Naive thymus-derived CD4-positive, alpha-beta T cell (primary cell): ENCODE measurements at regions not wholly inside any gene's neighbourhood (a gene's known extent, or its start where the extent isn't known, plus 50 kb on each side); places are given as distances from the start of the nearest gene placed in this dataset.
"Not testable (repeated sequence)": the region's sequence is repeated elsewhere in the genome, so short reads cannot be mapped to it uniquely, and the experiment has no call there.

Experiments used
- ATAC-seq: fragments of 150-1000 bp; cut with Tn5 transposase; 2 replicates; pipeline ENCODE4 v1.10.0; 2021; ENCODE audit warnings: mild to moderate bottlenecking, moderate library complexity
- CTCF ChIA-PET: fragments of 350-600 bp; sonication (Branson Sonifier 250); formaldehyde crosslinking; loops from one replicate; lab custom pipeline; 2021; ENCODE audit warnings: antibody characterized with exemption; lab: Charles Lee
- POLR2A ChIA-PET: fragments of 350-600 bp; sonication (Branson Sonifier 250); formaldehyde crosslinking; loops from one replicate; lab custom pipeline; 2021; ENCODE audit warnings: antibody characterized with exemption, inconsistent platforms; lab: Charles Lee
- DNase-seq, 9 donors: peaks; one replicate each; pipeline versions ENCODE4 v3.0.0 to v3.0.0-alpha.2; 2020 to 2022; ENCODE audit warnings: mixed read lengths in 1 of 9
- H3K27ac ChIP-seq: one replicate; pipeline ENCODE4 v1.7.0; 2013; ENCODE audit warnings: mild to moderate bottlenecking, low read depth, low read length, moderate library complexity
- H3K27me3 ChIP-seq, 2 donors: one replicate each; pipeline ENCODE4 v1.7.0; 2013; ENCODE audit warnings: low read length in 2 of 2, mild to moderate bottlenecking in 2 of 2, moderate library complexity in 2 of 2; ENCODE audit not compliant: control insufficient read depth in 2 of 2, insufficient read depth in 2 of 2
- H3K36me3 ChIP-seq, 3 experiments: 1 replicate in 2 of 3; 2 replicates in 1 of 3; pipeline ENCODE4 v1.7.0; 2013; ENCODE audit warnings: low read length in 3 of 3, mild to moderate bottlenecking in 3 of 3, moderate library complexity in 1 of 3; ENCODE audit not compliant: insufficient read depth in 3 of 3, control insufficient read depth in 2 of 3
- H3K4me1 ChIP-seq, 2 donors: one replicate each; pipeline ENCODE4 v1.7.0; 2013; ENCODE audit warnings: low read length in 2 of 2, mild to moderate bottlenecking in 2 of 2, moderate library complexity in 1 of 2; ENCODE audit not compliant: control insufficient read depth in 2 of 2, insufficient read depth in 2 of 2
- H3K4me3 ChIP-seq: 2 replicates; pipeline ENCODE4 v1.7.0; 2013; ENCODE audit warnings: mild to moderate bottlenecking, low read length
- H3K9me3 ChIP-seq, 3 experiments: 1 replicate in 2 of 3; 2 replicates in 1 of 3; pipeline ENCODE4 v1.7.0; 2013; ENCODE audit warnings: low read length in 3 of 3; ENCODE audit not compliant: control insufficient read depth in 2 of 3
- H3K27ac Mint-ChIP-seq, 9 donors: one replicate each; pipeline ENCODE4 v1.8.0; 2020 to 2022; ENCODE audit warnings: mixed read lengths in 9 of 9, mild to moderate bottlenecking in 8 of 9, moderate library complexity in 5 of 9, inconsistent platforms in 2 of 9
- H3K27me3 Mint-ChIP-seq, 5 donors: one replicate each; pipeline ENCODE4 v1.8.0; 2021 to 2022; ENCODE audit warnings: mixed read lengths in 5 of 5, mild to moderate bottlenecking in 1 of 5
- H3K36me3 Mint-ChIP-seq, 5 donors: one replicate each; pipeline ENCODE4 v1.8.0; 2020 to 2022; ENCODE audit warnings: mixed read lengths in 5 of 5, mild to moderate bottlenecking in 3 of 5, inconsistent platforms in 1 of 5
- H3K4me1 Mint-ChIP-seq, 7 donors: one replicate each; pipeline ENCODE4 v1.8.0; 2020 to 2022; ENCODE audit warnings: mixed read lengths in 7 of 7, mild to moderate bottlenecking in 3 of 7, inconsistent platforms in 1 of 7
- H3K4me3 Mint-ChIP-seq, 10 donors: one replicate each; pipeline ENCODE4 v1.8.0; 2020 to 2022; ENCODE audit warnings: mild to moderate bottlenecking in 10 of 10, mixed read lengths in 10 of 10, moderate library complexity in 6 of 10, inconsistent platforms in 2 of 10
- H3K9me3 Mint-ChIP-seq, 11 donors: one replicate each; pipeline ENCODE4 v1.8.0; 2020 to 2022; ENCODE audit warnings: mixed read lengths in 11 of 11, mild to moderate bottlenecking in 4 of 11, inconsistent platforms in 1 of 11, moderate library complexity in 1 of 11
- intact Hi-C, 2 donors: fragments of 100-400 bp; cut with micrococcal nuclease; formaldehyde crosslinking; loops; one replicate each; pipeline ENCODE4 v1.15.1; 2023

DNA sequence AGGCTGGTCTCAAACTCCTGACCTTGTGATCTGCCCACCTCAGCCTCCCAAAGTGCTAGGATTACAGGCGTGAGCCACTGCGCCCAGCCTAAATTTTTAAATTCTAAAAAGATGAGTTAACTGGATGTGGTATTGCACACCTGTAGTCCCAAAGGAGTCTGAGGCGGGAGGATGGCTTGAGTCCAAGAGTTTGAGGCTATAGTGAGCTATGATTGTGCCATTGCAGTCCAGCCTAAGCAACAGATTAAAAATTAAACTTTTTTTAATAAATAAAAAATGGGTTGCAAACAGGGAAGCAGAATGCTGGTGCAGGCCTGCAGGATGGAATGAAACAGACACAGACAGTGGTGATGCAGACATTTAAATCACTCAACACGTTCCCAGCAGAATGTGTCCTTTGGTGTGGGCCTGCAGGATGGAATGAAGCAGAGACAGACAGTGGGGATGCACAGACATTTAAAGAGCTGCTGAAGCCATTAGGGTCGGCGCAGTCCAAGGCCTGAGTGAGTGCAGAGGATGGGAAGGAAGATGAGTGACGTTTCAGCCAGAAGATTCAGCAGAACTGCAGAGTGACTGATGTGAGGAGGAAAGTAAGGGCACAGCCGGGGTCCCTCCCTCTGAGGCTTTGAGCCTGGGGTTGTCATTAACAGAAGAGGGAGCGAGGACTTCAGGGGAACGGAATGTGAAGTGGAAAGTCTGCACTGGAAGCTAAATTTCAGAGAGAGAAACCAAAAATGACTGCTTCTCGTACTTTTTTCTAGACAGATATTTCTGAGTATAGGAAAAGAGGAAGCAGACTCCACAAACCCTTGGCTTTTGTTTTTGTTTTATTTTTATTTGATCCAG, 117.5 kb downstream of the RIN2 start:
- ChIA-PET CTCF (no interaction called here), POLR2A (no interaction called here)
- DNase-seq (no peak), ATAC-seq (no peak)
- no peak overlapping the region for H3K4me3 ChIP-seq
- intact Hi-C loops, result no loop called here
- no peak overlapping the region for H3K27ac ChIP-seq
- Mint-ChIP-seq H3K9me3 (peaks cover 0 to 3% (median 0%) of the 10 kb centered on the region in 11 donors), H3K27ac (no peak overlapping the region), H3K27me3 (peaks cover 0 to 13% (median 0%) of the 10 kb centered on the region in 5 donors), H3K36me3 (no peaks in the 10 kb centered on the region), H3K4me1 (peaks cover 0 to 6% (median 0%) of the 10 kb centered on the region in 7 donors), H3K4me3 (no peak overlapping the region)
- no peaks in the 10 kb centered on the region for H3K36me3 ChIP-seq
- H3K4me1 ChIP-seq, result no peaks in the 10 kb centered on the region
- no peaks in the 10 kb centered on the region for H3K27me3 ChIP-seq
- no peaks in the 10 kb centered on the region for H3K9me3 ChIP-seq

DNA sequence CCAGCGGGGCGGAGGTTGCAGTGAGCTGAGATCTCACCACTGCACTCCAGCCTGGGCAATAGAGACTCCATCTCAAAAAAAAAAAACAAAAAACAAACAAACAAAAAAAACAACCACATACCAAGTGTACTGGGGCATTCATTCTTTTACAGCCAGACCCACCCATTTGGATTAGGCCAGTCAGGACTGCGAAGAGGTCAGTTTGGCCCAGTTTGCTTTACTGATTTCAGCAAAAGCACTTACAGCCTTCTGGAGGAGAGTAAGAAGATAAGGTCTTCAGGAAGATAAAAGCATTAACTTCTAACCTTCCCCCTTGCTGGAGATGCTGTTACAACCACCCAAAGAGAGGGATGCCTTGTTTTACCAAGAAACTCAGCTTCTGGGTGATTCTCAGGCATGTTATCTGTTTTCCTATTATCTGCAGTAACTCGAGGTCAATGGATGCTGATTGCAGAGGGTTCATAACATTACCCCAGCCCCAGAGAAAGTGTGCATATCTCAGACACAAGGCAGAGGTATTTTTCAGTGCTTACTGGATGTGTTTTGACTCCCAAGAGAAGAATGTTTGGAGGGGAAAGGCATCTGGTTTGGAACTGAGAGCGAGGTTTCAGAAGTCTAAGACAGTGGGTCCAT, 118.9 kb downstream of the RIN2 start:
- H3K36me3 Mint-ChIP-seq, result no peaks in the 10 kb centered on the region
- Histone ChIP-seq H3K27me3 (no peaks in the 10 kb centered on the region), H3K9me3 (no peaks in the 10 kb centered on the region), H3K4me1 (no peaks in the 10 kb centered on the region), H3K27ac (no peak overlapping the region), H3K4me3 (no peak overlapping the region), H3K36me3 (no peaks in the 10 kb centered on the region)
- H3K27ac Mint-ChIP-seq, result peak overlapping the region in 1 of 9 donors; percentile 13
- H3K27me3 Mint-ChIP-seq, result peaks cover 0 to 13% (median 0%) of the 10 kb centered on the region in 5 donors
- intact Hi-C loops, result no loop called here
- CTCF ChIA-PET, result no interaction called here
- no peak overlapping the region for H3K4me3 Mint-ChIP-seq
- POLR2A ChIA-PET, result no interaction called here
- DNase-seq (no peak), ATAC-seq (no peak)
- peaks cover 0 to 3% (median 0%) of the 10 kb centered on the region in 11 donors for H3K9me3 Mint-ChIP-seq
- peaks cover 0 to 6% (median 0%) of the 10 kb centered on the region in 7 donors for H3K4me1 Mint-ChIP-seq

DNA sequence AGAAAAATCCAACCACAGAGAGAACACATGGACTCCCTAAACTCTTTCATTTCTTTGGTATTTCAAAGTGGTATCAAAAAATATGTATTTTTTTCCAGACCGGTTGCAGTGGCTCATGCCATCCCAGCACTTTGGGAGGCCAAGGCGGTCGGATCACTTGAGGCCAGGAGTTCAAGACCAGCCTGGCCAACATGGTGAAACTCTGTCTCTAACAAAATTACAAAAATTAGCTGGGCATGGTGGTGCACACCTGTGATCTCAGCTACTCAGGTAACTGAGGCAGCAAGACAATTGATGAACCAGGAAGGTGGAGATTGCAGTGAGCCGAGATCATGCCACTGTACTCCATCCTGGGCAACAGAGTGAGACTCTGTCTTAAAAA, 121.8 kb downstream of the RIN2 start:
- CTCF ChIA-PET, H3K9me3 ChIP-seq, H3K27ac ChIP-seq, DNase-seq, intact Hi-C loops, H3K4me1 Mint-ChIP-seq, H3K9me3 Mint-ChIP-seq, H3K27ac Mint-ChIP-seq, POLR2A ChIA-PET, H3K4me3 ChIP-seq, H3K4me1 ChIP-seq, H3K4me3 Mint-ChIP-seq, ATAC-seq, H3K27me3 ChIP-seq, H3K36me3 Mint-ChIP-seq, H3K36me3 ChIP-seq: not testable (repeated sequence)
- H3K27me3 Mint-ChIP-seq, result peaks cover 0 to 22% (median 7%) of the 10 kb centered on the region in 5 donors

DNA sequence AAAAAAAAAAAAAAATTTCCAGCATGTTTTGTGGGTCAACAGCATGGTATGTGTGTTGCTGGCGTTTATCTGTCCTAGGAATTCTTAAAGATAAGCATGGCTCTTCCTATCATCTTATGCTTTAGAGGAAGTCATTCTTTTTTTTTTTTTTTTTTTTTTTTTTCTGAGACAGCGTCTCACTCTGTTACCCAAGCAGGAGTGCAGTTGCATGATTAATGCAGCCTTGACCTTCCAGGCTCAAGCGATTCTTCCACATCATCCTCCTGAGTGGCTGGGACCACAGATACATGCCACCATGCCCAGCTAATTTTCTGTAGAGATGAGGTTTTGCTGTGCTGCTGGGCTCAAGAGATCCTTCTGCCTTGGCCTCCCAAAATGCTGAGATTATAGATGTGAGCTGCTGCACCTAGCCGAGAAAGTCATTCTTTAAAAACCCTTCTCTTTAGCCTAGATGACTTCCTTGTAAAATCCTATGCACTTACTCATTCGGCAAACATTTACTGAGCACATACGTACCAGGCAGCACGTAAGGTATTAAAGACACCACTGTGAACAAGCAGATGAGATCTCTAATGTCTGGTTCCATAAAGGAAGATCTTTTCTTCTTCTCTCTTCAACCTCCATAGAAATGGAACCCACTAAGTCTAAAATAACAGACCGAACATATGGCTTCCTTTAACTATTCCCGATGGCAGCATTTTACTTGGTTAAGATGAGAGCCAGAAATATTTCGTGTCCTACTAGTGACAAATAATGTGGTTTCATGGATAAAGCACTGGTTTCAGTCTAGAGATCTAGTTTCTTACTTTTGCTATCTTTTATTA, 122.4 kb downstream of the RIN2 start:
- H3K27me3 ChIP-seq, result no peaks in the 10 kb centered on the region
- no peak for ATAC-seq
- ChIA-PET CTCF (no interaction called here), POLR2A (no interaction called here)
- no peaks in the 10 kb centered on the region for H3K9me3 ChIP-seq
- no peak overlapping the region for H3K27ac ChIP-seq
- no peak overlapping the region for H3K27ac Mint-ChIP-seq
- H3K4me1 Mint-ChIP-seq, result peaks cover 0 to 6% (median 0%) of the 10 kb centered on the region in 7 donors
- H3K4me3 Mint-ChIP-seq, result no peak overlapping the region
- H3K27me3 Mint-ChIP-seq, result peaks cover 3 to 26% (median 7%) of the 10 kb centered on the region in 5 donors
- no peaks in the 10 kb centered on the region for H3K36me3 Mint-ChIP-seq
- DNase-seq, result no peak
- H3K4me1 ChIP-seq, result no peaks in the 10 kb centered on the region
- intact Hi-C loops, result no loop called here
- no peaks in the 10 kb centered on the region for H3K36me3 ChIP-seq
- no peak overlapping the region for H3K4me3 ChIP-seq
- H3K9me3 Mint-ChIP-seq, result peaks cover 0 to 1% (median 0%) of the 10 kb centered on the region in 11 donors

DNA sequence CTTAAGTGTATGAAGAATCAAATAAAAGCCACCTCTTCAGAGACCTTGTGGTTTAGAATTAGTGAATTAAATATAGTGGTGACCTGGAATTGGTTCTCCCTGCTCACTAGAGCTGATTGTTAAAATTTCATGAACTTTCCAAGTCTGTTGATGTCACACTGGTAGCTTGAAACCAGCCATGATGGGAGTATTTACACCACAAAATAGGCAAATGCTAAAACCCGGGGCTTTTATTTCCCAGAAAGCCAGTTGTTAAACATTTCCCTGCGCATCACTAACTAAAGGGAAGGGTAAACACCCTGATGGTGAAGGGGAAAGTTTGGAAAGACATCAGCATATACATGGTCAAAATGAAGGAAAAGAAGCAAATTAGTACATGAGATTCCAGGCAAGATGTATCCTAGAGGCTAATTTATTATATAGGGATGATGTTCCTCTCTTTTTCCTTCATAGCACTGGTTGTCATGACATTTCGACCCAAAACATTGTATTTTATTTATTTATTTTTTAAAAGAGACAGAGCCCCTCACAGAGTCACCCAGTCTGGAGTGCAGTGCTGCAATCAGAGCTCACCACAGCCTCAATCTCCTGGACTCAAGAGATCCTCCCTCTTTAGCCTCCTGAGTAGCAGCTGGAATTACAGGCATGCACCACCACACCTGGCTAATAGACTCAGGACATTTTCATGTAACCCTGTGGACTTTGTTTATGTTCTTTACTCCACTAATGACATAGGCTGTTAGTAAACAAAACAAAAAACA, 123.2 kb downstream of the RIN2 start:
- Mint-ChIP-seq H3K4me3 (no peak overlapping the region), H3K4me1 (peaks cover 0 to 1% (median 0%) of the 10 kb centered on the region in 7 donors), H3K36me3 (no peaks in the 10 kb centered on the region), H3K27ac (no peak overlapping the region), H3K9me3 (peaks cover 0 to 1% (median 0%) of the 10 kb centered on the region in 11 donors), H3K27me3 (peaks cover 3 to 18% (median 5%) of the 10 kb centered on the region in 5 donors)
- Histone ChIP-seq H3K36me3 (no peaks in the 10 kb centered on the region), H3K4me1 (no peaks in the 10 kb centered on the region), H3K27ac (no peak overlapping the region), H3K9me3 (no peaks in the 10 kb centered on the region), H3K4me3 (no peak overlapping the region), H3K27me3 (no peaks in the 10 kb centered on the region)
- no peak for DNase-seq
- POLR2A ChIA-PET, result no interaction called here
- CTCF ChIA-PET, result no interaction called here
- intact Hi-C loops, result no loop called here
- no peak for ATAC-seq

DNA sequence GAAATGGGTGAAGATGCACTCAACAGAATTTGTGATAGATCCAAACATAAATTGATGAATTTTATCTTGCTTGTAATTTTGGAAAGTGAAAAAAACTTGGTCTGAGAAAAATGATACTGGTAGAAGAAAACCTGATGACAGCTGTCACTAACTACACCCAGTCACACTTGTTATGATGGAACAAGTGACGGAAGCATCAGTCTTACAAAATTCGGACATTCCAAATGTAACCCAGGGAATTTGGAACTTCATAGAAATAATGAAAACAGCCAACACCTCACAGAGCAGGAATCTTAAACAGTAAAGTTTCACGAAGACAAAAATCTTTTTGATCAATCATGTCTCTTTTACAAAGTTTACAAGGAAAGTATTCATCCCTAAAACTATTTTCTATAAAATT, 123.9 kb downstream of the RIN2 start:
- H3K4me1 ChIP-seq, result no peaks in the 10 kb centered on the region
- no peak overlapping the region for H3K27ac ChIP-seq
- no peaks in the 10 kb centered on the region for H3K36me3 Mint-ChIP-seq
- no peaks in the 10 kb centered on the region for H3K9me3 Mint-ChIP-seq
- H3K27me3 ChIP-seq, result no peaks in the 10 kb centered on the region
- H3K27me3 Mint-ChIP-seq, result peaks cover 0 to 17% (median 5%) of the 10 kb centered on the region in 5 donors
- CTCF ChIA-PET, result no interaction called here
- no peaks in the 10 kb centered on the region for H3K4me1 Mint-ChIP-seq
- DNase-seq, result no peak
- no peaks in the 10 kb centered on the region for H3K9me3 ChIP-seq
- no peak for ATAC-seq
- POLR2A ChIA-PET, result no interaction called here
- no peak overlapping the region for H3K4me3 Mint-ChIP-seq
- intact Hi-C loops, result no loop called here
- H3K36me3 ChIP-seq, result no peaks in the 10 kb centered on the region
- no peak overlapping the region for H3K27ac Mint-ChIP-seq
- no peak overlapping the region for H3K4me3 ChIP-seq
